HG03558 (cell line): ENCODE measurements at regions not wholly inside any gene's neighbourhood (a gene's known extent, or its start where the extent isn't known, plus 50 kb on each side); places are given as distances from the start of the nearest gene placed in this dataset.
A peak's percentile ranks its signal among the peaks of the same experiment; 100 is the strongest.

Experiments used
- ATAC-seq: cut with Tn5 transposase; IDR thresholded peaks from one replicate; pipeline ENCODE4 v1.9.1; 2021; ENCODE audit warnings: moderate number of reproducible peaks; ENCODE audit not compliant: unreplicated experiment; ENCODE audit errors: extremely low read depth

DNA sequence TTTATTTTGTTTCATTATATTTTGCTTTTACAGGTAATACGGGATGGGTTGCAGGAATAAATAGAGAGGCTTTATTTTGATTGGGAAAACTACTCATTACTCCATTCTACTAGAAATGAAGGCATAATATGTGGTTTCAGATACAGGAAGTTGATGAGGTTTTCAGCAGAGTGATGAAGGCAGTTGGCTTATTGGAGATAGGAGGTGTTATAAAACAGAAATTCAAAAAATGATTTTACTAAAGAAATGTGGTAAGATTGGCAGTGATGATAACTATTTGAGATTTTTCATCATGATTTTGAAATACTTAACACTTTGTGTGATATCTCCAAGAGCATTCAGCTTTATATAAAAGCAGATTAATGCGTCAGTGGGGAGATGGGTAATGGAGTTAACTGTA is 1445.7 kb upstream of the CADM2 start:
- ATAC-seq = no peak

DNA sequence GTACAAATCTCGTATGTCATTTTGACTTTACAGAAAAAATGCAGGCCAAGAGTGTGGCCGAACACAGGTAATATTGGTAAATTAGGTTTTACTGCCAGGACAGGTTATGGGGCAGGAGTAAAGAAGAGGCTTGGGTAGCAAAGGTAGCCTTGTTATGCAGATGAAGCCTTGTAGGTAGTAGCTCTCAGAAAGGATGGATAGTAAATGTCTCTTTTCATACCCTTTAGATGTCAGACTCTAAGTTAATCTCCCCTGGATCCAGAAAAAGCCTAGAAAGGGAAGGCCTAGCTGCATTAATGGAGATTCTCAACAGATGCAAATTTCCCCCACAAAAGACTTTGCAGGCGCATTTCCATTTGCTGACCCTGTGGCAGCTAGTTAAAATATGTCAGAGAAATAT is 1445.1 kb upstream of the CADM2 start:
- no peak for ATAC-seq

DNA sequence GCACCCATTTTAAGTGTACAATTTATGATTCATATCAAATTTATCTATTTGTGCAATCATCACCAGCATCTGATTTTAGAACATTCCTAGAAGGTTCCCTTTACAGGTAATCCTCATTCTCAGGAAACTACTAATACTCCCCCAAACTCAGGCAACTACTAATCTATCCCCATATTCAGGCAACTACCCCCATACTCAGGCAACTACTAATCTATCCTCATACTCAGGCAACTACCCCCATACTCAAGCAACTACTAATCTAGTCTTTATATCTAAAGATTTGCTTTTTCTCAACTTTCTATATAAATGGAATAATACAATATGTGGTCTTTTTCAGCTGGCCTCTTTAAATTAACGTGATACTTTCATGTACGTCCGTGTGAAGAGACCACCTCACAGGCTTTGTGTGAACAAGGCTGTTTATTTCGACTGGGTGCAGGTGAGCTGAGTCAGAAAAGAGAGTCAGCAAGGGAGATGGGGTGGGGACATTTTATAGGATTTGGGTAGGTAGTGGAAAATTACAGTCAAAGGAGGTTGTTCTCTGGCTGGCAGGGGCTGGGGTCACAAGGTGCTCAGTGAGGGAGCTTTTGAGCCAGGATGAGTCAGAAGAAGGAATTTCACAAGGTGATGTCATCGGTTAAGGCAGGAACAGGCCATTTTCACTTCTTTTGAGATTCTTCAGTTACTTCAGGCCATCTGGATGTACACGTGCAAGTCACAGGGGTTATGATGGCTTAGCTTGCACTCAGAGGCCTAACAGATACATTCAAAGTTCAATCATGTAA is 1444.5 kb upstream of the CADM2 start:
- ATAC-seq = no peak

DNA sequence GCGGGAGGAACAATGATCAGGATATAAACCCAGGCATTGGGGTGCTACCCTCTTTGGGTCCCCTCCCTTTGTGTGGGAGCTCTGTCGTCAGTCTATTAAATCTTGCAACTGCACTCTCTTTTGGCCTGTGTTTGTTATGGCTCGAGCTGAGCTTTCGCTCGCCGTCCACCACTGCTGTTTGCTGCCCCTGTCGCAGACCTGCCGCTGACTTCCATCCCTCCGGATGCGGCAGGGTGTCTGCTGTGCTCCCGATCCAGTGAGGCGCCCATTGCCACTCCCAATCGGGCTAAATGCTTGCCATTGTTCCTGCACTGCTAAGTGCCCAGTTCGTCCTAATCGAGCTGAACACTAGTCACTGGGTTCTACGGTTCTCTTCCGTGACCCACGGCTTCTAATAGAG is 1443.7 kb upstream of the CADM2 start:
- ATAC-seq = no peak

DNA sequence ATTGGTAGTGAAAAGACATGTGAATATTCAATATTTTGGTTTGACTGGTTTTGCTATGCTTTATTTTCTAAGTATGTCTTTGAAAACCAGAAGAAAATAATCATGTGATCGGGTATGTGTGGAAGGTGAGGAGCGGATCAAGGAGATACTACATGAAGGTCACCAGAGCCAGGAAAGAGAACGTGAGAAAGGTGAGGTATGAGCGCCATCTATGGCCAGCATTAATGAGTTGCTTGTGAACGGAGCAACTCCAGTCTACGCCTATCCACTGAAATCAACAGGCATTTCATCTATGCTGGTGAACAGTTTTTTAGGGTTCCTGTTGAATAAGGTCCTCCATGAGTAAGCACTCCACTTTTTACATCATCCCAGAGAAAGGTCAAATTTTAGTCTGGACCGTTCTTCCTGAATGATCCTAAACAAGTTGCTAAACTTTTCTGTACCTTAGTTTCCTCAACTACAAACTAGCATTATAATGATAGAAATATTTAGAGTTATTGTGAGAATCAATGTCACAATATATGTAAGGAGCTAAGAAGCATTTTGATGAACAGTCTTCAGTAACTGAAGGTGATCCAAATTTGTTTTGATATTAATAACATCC is 1435.2 kb upstream of the CADM2 start:
- peak; percentile 80 for ATAC-seq

DNA sequence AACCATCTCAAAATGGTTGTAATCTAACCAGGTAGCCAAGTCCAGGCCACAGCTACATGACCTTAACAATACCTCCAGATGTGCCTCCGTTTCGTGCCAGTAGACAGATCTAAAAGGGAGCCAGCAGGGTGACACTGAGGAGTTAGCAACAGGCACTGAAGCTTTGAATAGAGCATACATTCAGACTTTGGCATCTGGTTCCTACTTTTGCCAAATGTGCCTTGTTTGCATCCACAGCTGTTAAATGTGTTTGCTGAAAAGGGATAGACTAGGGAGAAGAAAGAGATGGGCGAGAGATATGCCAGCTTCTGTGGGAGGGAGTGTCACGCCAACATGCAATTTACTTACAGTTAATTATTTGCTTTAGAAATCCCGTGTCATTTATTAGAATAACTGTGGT is 1433.9 kb upstream of the CADM2 start:
- ATAC-seq = no peak

DNA sequence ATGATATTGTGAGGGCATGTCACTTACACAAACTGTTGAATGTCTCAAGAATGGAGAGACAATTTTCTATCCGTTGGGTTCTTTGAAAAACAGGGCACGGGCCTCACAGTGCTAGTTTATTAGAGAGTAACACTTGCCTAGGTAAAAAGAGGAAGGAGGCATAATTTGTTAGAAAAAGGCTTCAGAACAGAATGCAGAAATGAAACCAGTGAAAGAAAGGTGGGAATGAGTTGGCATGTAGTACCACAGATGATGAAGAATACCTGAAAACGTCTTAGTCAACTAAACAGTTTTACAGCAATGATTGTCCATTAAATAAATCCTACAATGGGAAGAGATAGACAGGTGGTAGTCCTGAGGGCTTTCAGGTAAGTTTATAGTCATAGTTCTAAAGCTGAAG is 1399.7 kb upstream of the CADM2 start:
- no peak for ATAC-seq

DNA sequence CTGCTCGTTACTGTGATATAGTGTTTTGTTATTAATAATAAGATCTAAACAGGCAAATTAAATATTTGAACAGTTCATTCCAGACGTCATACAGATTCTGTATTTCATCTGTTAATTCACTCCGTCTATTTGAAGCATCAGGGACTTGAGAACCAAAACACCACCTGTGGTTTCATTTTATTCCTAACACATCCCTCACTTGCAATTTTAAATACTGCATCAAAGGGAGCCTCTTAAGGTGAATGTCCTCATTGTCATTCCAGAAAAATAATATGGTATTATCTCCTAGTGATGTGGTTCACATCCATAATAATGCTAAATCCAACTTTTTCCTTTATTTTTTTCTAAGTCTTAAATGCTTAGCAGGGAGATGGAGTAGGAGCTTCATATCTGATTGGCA is 1390.9 kb upstream of the CADM2 start:
- no peak for ATAC-seq

DNA sequence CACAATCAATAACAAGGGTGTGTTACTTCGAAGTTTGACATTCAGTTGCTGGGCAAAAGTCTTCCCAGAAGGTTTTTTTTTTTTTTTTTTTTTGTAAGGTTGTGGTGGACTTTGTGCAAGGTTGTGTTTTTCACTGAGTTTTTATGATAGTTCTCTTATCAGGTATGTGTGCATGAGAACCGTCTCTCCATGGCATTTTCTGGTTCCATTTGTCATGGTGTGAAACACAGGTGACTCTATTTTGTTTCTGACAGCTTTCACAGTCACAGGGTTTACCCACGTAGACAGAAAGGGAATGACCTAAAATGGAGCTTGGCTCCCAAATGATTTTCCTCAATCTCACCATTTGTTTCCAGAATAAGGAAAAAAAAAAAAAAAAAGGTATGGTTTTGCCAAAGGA is 1377.2 kb upstream of the CADM2 start:
- ATAC-seq = no peak

DNA sequence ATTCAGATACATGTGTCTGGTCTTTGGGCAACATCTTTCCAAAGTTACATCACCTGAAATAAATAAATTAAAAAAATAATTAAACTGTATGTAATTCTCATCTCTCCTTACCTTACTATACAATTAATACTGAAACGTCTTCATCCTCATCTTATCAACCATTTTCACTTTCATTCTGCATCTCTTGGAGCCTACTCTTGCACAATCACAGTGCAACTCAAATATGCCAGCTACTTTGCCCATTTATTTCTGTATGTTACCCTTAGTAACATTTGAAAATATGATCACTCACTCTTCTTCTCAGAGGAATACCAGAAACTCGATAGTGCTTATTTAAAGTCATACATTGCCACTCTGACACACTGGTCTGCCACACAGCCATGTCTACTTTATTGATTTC is 1357.1 kb upstream of the CADM2 start:
- ATAC-seq = no peak

DNA sequence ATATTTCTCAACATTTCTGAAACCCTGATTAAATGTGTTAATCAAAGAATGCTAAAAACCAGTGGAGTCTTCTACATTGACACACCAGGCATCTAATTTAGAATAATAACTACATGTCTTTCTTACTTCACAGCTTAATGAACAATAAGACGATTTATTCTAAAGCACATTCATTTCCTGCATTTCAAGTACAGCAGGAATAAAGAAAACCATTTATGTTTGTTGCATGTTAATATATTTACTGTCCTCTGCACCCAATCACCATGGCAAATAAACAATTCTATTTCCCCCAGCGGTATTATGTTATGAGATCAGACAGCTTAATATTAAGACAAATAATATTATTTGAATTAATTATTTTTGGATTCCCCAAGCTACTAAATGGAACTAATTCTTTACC is 1336.3 kb upstream of the CADM2 start:
- no peak for ATAC-seq

DNA sequence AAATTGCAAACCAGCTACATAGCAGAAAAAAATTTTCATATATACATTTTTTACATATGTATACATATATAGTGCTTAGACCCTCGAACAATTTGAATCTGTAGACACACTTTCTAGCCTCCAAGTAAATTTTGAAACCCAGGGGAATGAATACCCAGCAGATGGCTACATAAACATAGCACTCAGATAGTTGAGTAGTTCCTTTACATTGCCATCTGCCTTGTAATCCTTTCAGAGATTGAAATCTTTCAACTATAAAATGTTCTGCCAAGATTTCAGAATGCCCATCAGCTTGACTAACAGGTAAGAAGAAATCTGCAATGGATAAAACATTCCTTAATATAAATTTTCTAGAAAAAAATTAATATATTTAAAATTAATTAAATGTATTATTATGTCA is 1333.5 kb upstream of the CADM2 start:
- ATAC-seq = no peak

DNA sequence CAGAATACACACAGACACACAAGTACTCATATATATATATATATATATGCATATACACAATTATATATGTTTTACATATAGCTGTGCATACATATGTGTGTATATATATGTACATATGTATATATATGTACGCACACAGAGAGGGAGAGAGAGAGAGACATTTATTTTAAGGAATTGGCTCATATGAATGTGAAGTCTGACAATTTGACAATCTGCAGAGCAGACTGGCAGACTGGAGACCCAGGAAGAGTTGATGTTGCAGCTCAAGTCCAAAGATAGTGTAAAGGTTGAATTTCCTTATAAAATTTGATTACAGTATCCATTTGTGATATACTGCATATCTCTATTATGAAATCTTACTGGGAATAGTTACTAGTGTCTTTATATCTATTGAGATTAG is 1330.3 kb upstream of the CADM2 start:
- ATAC-seq = no peak

DNA sequence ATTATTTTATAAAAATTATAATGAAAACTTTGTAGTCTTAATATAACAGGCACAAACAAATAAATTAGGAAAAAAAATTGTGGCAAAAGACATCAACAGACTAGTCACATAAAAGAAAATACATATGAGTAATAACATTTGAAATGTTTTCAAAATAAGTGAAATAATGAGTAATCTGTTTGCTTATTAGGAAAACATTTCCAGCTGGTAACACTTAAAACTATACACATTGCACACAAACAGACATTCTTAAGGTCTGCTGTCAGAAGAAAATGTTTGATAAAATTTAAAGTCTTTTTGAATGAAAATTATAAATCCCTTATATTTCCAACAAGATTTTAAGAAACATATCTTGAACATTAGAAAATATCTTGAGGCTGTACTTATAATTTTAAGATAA is 1326.3 kb upstream of the CADM2 start:
- ATAC-seq = no peak

DNA sequence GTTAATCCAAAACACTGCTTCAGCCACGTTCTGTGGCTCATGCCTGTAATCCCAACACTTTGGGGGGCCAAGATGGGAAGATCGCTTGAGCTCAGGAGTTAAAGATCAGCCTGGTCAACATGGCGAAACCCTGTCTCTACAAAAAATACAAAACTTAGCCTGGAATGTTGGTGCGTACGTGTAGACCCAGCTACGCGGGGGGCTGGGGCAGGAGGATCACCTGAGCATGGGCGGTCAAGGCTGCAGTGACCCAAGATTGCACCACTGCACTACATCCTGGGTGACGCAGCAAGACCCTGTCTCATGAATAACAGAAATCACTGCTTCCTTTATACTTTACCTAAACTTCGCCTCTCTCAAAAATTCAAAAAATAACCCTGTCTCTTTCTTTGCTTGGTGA is 1325.0 kb upstream of the CADM2 start:
- ATAC-seq = no peak

DNA sequence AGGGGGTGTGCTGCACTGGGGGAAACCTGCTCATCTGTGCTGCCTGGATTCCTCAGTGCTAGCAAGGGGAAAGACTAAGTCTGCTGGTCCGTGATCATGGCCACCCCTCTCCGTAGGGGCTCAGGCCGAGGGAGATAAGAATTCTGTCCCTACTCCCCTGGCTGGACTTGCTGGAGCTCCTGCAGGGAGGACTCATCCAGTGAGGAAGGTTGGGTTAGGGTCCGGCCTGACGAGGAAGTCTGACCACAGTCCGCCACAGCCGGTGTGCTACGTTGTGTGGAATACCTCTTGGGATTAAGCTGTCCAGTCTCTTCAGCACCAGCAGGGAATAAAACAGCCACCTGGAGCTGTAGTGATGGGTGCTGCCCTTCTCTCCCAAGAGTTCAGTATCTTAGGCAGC is 1309.1 kb upstream of the CADM2 start:
- no peak for ATAC-seq

DNA sequence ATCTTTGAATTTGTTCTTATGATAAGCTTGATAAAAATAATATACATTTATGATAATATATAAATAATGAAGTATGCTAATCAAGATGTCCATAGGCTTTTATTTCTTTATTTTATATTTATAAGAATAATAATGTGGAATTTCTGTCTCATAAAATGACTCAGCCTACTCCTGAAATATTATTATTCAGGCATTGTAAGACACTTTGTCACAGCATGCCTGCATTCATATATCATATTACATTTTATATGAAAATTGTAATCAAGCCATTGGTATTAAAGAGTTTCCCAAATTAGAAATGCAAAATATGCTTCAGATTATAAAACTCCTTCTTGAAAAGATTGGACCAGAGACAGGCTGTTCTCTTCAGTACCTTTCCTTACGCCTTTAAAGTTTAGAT is 1303.7 kb upstream of the CADM2 start:
- ATAC-seq = no peak

DNA sequence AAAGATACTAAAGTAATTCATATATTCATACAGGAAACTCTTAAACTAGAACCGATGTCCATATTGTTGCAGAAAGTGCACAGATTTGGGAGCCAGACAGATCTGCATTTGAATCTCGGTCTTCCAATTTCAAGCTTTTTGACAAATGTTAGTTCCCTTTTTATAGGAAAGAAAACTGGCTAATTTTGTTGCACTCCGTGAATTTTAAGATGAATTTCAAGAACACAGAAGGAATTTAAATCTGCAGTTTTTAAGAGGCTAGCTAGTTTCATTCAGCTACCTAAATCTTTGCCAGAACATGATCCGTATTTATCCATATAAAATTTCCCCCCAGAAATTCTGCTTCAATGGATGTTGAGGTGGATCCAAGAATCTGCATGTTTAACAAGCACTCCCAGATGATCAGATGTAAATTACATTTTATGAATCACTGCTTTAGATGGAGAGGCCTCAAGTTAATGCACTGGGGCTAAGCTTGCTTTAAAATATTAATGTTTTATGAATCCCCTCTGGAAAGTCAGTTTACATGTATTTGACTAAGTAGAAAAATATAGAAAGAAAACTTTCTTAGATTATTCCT is 1296.3 kb upstream of the CADM2 start:
- ATAC-seq = no peak

DNA sequence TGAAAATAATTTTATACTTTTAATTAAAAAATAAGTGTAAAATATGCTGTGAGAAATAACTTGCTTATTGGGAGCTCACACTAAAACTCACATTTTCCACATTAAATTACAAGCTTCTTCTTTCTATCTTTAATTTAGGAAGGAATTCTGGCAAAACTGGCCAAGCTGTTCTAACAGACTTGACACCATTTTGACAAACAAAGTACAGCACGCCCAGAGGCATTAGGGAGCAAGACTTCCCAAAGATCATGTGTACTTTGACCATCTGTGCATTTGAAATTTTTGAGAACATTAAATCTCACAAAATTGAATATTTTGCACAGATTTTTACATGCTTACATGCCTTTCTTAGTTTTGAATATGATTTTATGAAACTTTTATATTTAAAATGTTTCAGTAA is 1288.4 kb upstream of the CADM2 start:
- ATAC-seq = no peak

DNA sequence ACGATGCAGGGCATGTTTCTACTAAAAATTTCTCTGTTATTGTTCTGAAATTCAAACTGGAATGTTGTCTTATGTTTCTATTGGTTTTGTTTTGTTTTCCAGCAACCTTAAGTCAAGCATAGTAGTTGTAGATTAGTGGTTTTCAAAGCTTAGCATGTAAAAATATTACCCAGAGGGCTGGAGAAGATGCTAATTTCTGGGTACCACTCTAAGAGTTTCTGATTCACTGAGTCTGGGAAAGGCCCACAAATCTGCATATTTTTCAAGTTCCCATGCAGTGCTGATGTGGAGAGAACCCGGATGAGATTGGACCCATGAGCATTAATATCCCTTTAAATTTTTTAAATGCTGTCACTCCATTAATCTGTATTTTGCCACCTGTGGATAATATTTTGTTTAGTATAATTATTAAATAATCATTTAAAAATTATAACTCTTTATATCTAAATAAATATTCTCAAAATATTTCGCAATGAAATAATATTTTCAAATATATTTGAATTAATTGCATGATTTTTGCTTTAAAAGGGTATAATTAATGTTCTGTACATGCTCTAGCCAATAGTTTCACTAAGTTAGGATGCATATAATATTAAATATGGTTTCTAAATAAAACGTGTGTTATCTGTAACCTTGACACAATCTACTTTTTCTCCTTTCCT is 1274.7 kb upstream of the CADM2 start:
- no peak for ATAC-seq

DNA sequence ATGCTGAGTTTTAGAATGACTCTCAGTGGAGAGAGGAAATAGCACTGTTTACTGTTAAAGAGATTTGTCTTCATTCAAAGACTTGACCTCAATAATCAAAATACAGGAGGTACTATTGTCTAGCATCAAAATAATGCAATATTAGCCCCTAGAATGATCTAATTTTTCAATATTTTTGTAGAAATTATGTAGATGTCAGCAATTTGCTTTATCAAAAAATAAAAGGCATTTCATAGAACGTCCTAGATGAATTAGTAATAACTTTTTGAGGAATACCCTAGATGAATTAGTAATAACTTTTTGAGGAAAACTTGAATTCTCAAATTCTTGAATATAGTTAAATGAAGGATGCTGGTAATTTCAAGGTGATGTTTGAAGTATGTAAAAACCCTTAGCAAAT is 1252.1 kb upstream of the CADM2 start:
- ATAC-seq = no peak
